ENCODE measurements at regions not wholly inside any gene's neighbourhood (a gene's known extent, or its start where the extent isn't known, plus 50 kb on each side); places are given as distances from the start of the nearest gene placed in this dataset.
"Not testable (repeated sequence)": the region's sequence is repeated elsewhere in the genome, so short reads cannot be mapped to it uniquely, and the experiment has no call there.

DNA sequence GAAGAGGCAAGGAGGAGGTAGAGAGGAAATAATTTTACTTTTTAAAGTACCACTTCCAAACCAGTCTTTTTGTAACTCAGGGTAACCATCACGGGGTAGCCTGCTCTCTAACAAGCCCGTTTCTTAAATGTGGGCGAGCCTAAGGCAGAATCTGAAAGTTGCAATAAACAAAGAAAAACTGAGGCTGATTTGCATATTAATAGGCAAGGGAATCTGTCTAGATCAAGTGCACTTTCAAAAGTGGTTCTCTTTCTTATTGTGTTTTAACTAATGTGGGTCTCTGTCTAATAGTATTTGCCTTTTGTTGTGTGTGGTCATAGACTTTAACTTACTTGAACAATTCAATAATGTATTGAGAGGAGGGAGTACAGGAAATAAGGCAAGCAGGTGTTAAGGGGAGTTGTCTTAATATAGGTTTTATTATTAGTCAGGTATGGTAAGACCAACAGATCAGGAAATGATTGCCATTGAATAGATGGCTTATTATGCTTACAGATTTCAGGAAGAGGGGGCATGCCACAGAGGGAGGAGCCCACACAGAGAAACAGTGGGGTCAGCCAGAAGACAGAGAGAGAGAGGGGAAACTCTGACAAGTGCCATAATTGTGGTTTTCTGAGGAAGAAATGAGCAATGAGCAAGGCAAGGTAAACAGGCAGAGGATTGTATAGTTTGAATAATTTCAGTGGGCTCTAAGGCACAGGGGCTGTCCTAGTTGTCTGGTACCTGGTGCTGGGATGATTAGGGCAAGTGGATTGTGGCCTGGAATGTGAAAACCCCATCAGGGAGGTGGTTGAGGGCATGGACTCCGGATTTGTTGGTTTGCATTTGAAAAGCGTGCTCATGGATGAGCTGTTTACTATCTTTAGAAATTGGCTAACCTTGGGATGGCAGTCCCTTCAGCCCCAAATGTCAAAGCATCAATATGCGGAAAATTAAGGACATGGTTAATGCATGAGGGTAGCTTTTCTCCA, 237.2 kb downstream of the TOX3 start:
- DNase-seq: no peak

DNA sequence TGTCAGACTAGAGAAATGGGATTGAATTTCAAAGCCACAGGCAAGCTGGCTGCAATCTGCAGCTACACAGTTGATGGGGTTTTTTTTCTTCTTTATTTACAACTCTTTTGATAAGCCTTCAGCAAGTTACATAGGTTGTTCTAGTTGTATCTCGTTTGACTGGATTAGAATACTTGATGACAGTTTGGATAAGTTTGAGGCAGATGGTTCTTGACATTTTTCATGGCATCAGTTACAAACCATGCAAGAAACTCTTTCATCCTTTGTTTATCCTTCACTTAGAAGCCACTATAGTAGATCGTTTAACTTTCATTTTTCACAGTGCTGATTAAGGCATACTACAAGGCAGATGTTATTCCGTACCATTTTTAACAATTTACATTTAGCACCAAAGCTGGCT, 238.9 kb downstream of the TOX3 start:
- DNase-seq: no peak

DNA sequence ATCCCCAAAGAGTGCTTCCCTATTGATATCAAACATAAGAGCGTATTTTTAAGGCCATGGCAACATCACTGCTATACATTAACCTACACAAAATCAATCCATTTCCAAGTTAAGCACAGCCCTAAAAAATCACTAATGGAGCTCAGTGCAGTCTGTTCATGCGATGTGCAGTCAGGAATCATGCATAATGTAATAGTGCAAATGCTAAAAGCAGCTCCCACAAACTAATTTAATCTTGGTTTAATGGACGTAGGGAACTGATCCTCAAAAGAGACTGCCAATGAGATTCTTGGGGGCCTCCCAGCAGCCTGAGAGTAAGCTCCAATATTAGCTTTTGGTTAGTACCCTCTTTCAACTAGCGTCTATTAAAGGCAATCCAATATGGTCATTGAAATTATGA, 245.9 kb downstream of the TOX3 start:
- no peak for DNase-seq

DNA sequence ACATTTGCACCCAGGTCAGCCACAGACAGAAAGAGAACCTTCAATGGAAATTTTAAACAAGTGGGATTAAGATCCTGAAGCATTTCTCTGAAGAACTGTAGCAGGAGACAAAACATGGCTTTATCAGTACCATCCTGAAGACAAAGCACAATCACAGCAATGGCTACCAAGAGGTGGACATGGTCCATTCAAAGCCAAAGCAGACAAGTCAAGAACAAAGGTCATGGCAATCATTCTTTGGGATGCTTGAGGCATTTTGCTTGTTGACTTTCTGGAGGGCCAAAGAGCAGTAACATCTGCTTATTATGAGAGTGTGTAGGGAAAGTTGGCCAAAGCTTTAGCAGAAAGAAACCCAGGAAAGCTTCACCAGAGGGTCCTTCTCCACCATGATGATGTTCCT, 248.2 kb downstream of the TOX3 start:
- no peak for DNase-seq

DNA sequence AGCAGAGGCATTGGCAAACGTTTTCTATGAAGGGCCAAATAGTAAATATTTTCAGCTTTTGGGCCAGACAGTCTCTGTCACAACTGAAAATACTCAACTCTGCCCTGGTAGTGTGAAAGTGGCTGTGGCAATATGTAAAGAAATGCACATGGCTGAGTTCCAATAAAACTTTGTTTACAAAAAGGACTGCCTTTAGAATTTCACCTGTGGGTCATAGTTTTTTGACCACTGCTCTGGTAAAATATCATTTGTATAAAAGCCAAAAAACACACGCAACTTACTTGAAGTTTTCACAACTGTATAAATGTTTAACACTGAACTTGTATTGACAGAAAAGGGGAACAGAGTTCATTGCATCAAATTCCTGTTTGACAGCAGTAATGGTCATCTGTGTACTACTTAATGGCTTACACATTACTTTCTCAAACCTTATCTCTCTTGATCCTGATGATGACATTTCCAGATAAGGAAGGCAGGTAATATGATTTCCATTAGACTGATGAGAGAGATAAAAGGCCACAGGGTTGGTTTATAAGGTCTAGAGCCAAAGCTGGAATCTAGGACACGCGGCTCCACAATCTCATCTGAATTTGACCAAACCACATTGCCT, 250.1 kb downstream of the TOX3 start:
- not testable (repeated sequence) for DNase-seq

DNA sequence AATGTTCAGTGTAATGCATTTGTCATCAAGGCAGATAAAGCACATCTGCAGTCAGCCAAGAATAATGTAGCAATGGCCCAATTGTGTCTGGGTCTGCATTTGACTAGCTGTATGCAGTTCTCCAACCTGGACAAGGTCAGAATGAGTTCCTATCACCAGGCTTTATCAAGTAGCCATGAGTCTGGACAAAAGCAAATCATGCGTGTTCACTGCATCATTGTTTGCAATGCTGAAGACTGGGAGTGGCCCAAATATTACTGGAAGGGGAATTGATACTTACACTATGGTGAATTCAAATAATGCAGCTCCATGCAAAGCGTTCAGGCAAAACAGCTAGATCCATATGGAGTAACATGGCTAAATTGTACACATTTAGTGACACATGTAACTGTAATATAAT, 250.9 kb downstream of the TOX3 start:
- DNase-seq: no peak

DNA sequence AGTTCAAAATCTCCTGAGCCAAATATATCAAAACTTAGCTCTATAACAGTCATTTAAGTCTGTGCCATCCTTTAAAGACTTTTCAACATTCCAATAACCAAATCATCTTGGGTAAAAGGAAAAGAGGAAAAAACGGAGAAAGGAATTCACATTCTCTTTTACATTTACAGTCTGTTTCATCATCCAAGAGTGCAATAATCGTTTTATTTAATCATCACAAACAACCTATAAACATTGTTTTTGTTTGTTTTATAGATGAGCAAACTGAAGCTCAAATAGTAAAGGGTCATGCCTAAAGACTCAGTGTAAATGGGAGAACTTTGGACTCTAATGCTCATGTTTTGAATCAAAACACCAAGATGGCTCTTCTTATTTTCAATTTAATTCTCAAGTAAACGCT, 252.3 kb downstream of the TOX3 start:
- DNase-seq: no peak

DNA sequence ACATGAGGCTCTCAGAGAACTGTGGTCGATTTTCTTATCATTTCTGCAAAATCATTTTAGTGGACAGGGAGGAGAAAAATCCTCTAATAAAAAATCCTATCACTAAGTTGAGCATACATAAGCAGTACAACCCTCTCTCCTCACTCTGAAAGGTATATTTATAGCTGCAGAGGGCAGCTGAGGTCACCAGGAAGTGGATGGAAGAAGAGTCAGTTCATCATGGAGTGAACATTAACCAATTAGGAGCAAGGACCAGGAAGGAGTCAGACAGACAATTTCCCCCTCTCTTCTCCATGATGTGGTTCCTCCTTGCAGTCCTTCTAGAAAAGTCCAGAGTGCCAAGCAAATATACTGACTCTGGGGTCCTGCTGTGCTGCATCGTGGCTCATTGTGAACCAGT, 253.7 kb downstream of the TOX3 start:
- DNase-seq: no peak

DNA sequence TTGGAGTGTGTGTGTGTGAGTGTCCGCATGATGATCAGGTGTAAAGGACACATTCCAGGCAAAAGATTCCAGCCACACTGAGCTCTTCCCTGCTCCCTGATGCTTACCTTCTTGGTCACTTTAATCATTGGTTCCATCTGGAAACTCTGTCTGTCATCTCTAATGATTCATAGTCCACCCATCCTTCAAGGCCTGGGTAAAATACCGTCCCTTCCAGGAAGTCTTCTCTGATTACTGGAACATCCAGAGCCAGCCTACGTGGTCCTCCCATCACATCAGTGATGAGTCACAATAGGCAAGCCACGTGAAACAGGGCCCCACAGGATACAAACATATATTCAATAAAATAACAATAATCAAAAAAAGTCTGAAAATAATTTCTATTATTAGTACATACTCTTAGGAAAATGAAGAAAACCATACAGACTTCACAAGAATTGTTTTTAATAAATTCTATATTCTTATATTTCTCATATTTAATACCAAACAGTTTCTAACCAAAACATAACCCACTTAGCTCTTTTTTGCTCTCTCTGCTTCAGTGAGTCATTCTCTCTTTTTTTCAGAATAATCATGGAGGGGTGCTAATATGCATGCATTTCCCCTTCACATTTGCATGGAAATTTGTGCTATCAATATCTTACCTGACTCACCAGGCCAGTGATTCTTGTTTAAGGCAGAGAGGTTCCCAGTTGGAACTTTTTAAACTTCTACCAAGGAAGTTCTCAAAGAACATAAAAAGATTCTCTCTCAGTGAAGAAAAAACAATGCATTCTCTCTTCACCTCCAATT, 263.2 kb downstream of the TOX3 start:
- no peak for DNase-seq

DNA sequence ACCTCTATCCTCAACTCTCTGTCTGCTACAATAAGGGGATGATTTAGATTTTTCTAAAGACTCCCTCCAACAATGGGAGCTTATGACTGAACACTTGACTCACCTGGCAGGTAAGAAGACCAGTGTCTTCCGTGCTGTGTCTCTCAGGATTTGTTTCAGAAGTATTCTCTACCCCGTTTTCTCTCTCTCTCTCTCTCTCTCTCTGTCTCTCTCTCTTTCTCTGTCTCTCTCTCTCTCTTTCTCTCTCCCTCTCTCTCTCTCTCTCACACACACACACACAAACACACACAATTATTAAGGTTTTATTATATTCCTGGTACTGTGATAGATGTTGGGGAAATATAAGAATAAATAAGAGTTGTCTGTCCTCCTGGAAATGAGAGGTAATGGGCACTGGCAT, 263.9 kb downstream of the TOX3 start:
- no peak for DNase-seq

DNA sequence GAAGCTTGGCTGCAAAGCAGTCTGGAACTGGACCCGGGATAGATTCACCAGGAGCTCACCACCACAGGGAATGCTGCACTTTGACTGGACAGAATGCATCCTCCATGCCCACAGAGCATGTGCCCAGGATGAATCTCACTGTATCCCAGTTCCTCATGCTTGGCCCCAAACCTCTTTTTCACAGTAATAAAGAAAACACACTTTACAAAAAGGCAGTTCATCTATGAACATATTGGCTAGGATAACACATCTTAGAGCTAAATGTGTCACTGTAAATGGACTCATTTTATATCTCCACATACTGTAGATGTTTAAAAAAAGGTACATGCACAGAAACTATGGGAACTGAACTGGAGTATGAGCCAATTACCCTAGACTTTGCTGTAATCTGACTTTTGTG, 266.9 kb downstream of the TOX3 start:
- DNase-seq: no peak

DNA sequence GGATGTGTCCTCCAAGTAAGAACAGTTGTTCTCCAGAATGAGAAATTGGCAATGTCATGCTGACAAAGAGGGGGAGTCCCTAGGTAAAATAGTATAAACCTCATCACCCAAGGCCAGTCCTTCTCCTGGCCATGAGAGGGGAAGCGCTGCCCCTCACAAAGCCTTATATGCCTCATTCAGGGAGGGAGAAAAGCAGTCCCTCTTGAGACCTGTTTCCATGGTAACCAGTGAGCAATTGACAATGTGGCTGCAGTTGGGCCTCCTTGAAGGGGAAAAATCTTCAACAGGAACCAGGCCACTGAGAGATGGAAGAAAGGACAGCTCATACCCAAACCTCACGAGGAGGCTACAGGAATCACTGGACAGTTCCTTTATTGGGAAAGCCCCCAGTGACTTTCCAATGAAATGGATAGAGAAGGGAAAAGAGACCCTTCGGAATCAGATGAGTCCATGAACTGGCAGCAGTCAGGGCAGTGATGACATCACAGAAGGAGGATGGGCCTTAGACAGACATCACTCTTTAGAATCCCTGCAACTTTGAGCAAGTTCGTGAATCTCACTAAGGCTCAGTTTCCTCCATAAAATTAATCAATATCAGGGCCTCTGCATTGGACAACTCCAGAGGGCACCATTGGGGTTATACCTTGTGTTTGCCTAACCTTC, 275.7 kb downstream of the TOX3 start:
- no peak for DNase-seq

DNA sequence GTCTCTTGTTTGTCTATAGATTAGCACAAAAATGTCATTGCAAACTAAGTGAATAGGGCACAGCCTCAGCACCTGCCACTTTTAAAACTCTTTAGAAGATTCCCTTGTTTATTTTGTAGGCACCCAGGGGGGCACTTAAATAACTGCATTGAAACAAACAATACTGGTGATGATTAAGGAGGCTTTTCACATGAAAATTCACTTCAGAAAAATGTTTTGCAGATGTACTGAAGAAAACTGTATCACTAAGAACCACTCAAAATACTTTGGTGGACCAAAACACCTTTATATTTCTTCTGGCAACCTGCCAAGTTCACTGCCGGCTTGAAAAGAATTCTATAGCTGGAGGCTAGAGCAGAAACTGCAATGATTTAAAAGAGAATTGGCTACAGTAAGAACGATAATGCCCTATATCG, 281.5 kb downstream of the TOX3 start:
- DNase-seq: no peak

DNA sequence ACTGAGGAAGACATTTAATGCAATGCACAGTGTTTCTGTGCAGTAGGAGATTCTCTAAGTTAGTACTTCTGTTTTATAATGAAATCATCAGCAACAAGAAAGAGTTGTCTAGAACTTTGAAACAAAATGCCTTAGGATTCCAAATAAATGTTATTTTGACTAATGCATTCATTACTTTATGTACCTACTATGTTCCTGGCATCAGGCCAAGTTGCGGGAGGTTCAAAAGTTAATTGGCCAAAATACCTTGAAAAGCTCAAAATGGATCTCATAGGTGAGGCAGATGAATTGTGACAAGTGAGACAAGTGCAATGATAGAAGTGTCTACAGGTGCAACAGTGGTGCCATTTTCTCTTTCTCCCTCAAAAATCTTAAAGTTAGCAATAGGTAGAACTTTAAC, 289.4 kb downstream of the TOX3 start:
- DNase-seq: no peak

DNA sequence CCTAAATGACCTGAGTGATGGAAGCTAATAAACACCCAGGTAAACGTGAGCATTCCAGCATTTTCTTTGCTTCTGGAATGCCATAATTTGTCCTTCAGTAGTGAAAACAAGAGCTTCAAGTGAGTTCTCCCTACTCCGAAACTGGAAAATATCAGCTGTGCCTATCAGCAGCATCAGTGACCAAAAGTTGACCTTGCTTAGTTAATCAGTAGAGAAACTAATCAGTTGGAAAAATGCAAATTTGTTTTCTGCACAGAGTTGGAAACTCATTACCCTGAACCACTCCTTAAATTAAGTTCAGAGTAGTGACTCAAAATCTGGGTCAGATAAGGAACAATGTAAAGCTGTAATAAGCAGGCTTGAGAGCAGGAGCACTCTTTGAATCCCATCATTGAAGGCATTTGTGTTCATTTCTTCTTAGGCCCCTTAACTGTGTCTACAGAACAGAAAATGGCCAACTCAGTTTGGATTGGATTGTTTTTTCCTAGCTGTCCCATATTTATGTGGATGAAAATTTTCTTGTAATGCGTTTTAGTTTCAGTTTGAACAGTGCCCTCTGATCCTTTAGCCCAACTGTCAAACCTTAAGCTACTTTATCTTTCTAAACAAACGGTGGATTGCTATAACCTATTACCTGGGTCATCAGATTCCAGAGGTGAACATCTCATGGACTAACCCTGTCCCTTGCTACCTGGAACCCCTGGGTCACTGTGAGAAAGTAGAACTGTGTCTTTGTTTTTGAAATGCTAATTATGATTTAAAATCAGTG, 290.4 kb downstream of the TOX3 start:
- DNase-seq: no peak

DNA sequence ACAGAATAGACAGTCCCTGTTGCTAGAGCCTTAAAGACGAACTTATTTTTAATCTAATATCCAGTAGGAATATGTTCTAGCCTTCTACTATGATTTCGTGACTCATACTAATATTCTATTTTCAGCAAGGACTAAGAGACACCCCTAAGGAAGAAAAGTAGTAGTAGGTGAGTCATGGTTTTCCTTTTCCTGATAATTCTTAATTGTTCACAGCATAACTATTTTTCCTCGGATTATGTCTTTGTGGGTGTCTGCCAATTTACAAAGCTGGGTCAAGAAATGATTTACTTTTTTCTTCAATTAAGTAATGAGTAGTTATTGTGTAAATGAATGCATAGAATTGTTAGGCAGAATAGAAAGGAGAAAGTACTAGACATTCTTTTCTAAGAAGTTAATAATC, 292.2 kb downstream of the TOX3 start:
- DNase-seq: no peak

DNA sequence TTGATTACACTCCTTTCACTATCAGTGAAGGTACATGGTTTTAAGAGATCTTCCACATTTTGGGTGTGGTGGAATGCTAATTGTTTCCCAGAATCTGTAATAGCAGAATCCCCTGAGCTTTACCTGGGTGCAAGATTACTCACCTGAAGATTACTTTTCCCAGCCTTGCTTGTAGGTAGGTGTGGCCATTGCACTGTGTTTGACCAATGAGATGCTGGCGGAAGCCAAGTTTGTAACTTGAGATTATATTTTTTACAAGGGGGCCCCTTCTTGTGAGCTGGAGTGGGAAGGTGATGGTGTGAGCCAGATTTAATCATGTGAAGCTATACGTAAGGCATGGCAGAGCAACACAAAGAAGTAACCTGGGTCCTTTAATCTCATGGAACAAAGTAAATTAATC, 294.3 kb downstream of the TOX3 start:
- no peak for DNase-seq

DNA sequence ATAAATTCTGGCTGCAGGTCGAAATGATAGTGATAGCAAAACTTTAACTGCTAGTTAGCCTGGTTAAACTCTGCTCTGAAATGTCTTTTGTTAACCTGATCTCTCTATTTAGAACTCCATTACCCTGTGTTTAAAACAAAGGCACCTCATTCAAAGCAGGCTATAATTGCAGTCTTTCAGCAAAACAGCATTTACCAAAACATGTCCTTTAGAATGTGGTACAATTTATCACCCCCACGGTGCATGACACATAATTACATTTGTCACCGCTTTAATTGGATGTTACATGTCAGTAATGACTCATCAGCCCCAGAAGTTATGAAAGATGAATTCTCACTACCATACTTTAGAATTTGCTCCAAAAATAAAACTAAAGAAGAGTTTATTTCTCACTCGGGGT, 295.4 kb downstream of the TOX3 start:
- no peak for DNase-seq

DNA sequence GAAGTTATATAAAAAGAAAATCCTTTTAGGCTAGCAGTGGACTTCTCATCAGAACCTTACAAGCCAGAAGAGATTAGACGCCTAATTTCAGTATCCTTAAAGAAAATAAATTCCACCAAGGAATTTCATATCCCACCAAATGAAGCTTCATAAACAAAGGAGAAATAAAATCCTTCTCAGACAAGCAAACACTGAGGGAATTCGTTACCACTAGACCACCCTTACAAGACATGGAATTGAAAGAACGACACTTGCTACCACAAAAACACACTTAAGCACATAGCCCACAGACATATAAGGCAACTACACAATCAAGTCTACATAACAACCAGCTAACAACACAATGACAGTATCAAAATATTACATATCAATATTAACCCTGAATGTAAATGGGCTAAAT, 299.2 kb downstream of the TOX3 start:
- no peak for DNase-seq

DNA sequence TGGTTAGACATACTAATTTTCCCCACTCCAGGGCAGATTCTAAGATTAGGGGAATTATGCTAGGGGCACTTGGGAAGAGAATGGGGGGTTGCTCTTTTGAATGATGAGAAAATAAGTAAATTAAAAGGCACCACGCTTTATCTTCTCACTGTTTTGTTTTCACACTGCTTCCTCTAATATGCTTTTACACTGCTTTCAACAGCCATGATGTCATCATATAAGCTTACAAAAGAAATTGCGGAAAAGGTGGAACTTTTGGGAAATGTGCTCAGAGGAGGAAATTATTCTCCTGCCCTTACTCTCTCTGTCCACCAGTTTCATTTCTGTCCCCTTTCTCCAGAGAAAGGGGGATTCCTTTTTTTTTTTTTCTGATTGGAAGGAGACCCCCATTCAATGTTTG, 308.2 kb downstream of the TOX3 start:
- no peak for DNase-seq

DNA sequence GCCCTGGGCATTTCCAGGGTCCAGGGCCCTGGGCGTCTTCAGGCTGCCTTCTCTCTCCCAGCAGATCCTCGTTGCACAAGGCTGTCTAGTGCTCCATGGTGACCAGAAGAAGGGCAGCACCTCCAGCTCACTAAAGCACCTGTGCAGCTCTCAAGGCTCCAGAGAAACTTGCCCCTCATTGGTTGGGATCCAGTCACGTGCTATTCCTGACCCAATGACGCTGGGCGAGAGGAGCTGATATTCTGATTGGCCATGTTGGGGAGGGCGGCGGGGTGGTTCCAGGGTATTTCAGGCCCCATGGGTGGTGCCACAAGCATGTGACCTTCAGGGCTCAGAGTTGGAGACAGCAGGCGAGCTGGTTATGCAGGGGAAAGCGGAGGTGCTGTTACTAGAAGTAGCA, 309.1 kb downstream of the TOX3 start:
- DNase-seq: no peak

DNA sequence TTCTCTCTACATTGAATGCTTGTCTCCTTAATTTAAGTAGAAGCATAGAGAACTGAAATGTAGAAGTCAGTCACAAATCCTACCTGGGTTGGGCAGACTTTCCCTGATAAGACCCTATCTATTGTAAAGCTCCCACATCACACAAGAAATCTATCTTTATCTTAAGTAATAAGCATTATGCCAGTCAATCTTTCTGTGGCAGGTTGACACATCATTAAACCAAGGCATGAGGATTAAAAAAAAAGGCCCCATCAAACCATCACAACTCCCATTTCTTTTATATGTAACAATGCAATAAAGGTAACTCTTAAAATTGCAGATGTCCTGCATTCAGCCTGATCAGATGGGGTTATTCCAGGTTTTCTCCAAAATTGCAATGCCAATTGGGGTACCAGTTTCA, 311.8 kb downstream of the TOX3 start:
- no peak for DNase-seq
